WTC11 (cell line): ENCODE measurements at regions not wholly inside any gene's neighbourhood (a gene's known extent, or its start where the extent isn't known, plus 50 kb on each side); places are given as distances from the start of the nearest gene placed in this dataset.

Experiments
- ATAC-seq: fragments of 200-7000 bp; cut with Tn5 transposase; 2 replicates; pipeline ENCODE4 v1.10.0; 2021; ENCODE audit warnings: mild to moderate bottlenecking, moderate library complexity
- CTCF ChIA-PET: fragments of 300-600 bp; sonication (Branson Sonifier 250); formaldehyde crosslinking; loops from one replicate; lab custom pipeline; 2021; ENCODE audit warnings: antibody characterized with exemption; lab: Charles Lee
- POLR2A ChIA-PET: fragments of 350-600 bp; sonication (Branson Sonifier 250); formaldehyde crosslinking; loops from one replicate; lab custom pipeline; 2021; ENCODE audit warnings: antibody characterized with exemption; lab: Charles Lee
- DNase-seq: peaks from one replicate; pipeline ENCODE4 v3.0.0; 2021; ENCODE audit warnings: low spot score
- H3K27ac Mint-ChIP-seq: 2 replicates; pipeline ENCODE4 v1.8.0; 2021; ENCODE audit warnings: mixed read lengths
- H3K27me3 Mint-ChIP-seq: 2 replicates; pipeline ENCODE4 v1.8.0; 2021; ENCODE audit warnings: low read depth, mild to moderate bottlenecking, moderate library complexity, mixed read lengths
- H3K36me3 Mint-ChIP-seq: 2 replicates; pipeline ENCODE4 v1.8.0; 2021; ENCODE audit warnings: mixed read lengths
- H3K4me1 Mint-ChIP-seq: 2 replicates; pipeline ENCODE4 v1.8.0; 2022; ENCODE audit warnings: mixed read lengths
- H3K4me3 Mint-ChIP-seq: 2 replicates; pipeline ENCODE4 v1.8.0; 2021; ENCODE audit warnings: mild to moderate bottlenecking, moderate library complexity, mixed read lengths
- H3K9me3 Mint-ChIP-seq: 2 replicates; pipeline ENCODE4 v1.8.0; 2021; ENCODE audit warnings: mixed read lengths
- CREB1 ChIP-seq: sonication (generic); formaldehyde crosslinking; IDR thresholded peaks from 2 replicates; pipeline ENCODE4 v1.8.0; 2023; ENCODE audit warnings: mild to moderate bottlenecking, missing genetic modification reagents
- CTCF ChIP-seq: fragments of 200-600 bp; IDR thresholded peaks from 2 replicates; pipeline ENCODE4 v1.8.0; 2022; ENCODE audit warnings: antibody characterized with exemption
- E2F4 ChIP-seq: sonication (generic); formaldehyde crosslinking; IDR thresholded peaks from 2 replicates; pipeline ENCODE4 v1.8.1; 2022; ENCODE audit warnings: low read depth, mild to moderate bottlenecking, moderate library complexity, missing genetic modification reagents, borderline replicate concordance
- ELF4 ChIP-seq: sonication (generic); formaldehyde crosslinking; IDR thresholded peaks from 2 replicates; pipeline ENCODE4 v1.8.1; 2022; ENCODE audit warnings: low read depth, mild to moderate bottlenecking, moderate library complexity, missing genetic modification reagents
- GRHL2 ChIP-seq: fragments of 250-450 bp; sonication (Bioruptor Pico); IDR thresholded peaks from 2 replicates; pipeline ENCODE4 v1.8.0; 2022; ENCODE audit warnings: mild to moderate bottlenecking, moderate library complexity; ENCODE audit not compliant: insufficient replicate concordance, severe bottlenecking
- HMGXB4 ChIP-seq: sonication (generic); formaldehyde crosslinking; IDR thresholded peaks from 2 replicates; pipeline ENCODE4 v1.8.1; 2023; ENCODE audit warnings: mild to moderate bottlenecking, moderate library complexity, missing genetic modification reagents
- MXD4 ChIP-seq: fragments of 250-450 bp; sonication (Bioruptor Pico); IDR thresholded peaks from 2 replicates; pipeline ENCODE4 v1.8.0; 2021; ENCODE audit warnings: mild to moderate bottlenecking, moderate library complexity, borderline replicate concordance
- NFE2L1 ChIP-seq: sonication (generic); formaldehyde crosslinking; IDR thresholded peaks from 2 replicates; pipeline ENCODE4 v1.8.1; 2023; ENCODE audit warnings: missing genetic modification reagents
- OVOL2 ChIP-seq: fragments of 250-450 bp; sonication (Bioruptor Pico); IDR thresholded peaks from 2 replicates; pipeline ENCODE4 v1.9.0; 2021; ENCODE audit warnings: mild to moderate bottlenecking, borderline replicate concordance
- RELA ChIP-seq: sonication (generic); formaldehyde crosslinking; IDR thresholded peaks from 2 replicates; pipeline ENCODE4 v1.8.1; 2022; ENCODE audit warnings: missing genetic modification reagents, mild to moderate bottlenecking, borderline replicate concordance
- SMAD4 ChIP-seq: sonication (generic); formaldehyde crosslinking; IDR thresholded peaks from 2 replicates; pipeline ENCODE4 v1.8.0; 2022; ENCODE audit warnings: mild to moderate bottlenecking, missing genetic modification reagents
- SOX15 ChIP-seq: fragments of 250-450 bp; sonication (Bioruptor Pico); IDR thresholded peaks from 2 replicates; pipeline ENCODE4 v1.9.0; 2021; ENCODE audit warnings: mild to moderate bottlenecking
- TEAD1 ChIP-seq: sonication (generic); formaldehyde crosslinking; IDR thresholded peaks from 2 replicates; pipeline ENCODE4 v1.8.0; 2022; ENCODE audit warnings: mild to moderate bottlenecking, missing genetic modification reagents
- ZNF138 ChIP-seq: sonication (generic); formaldehyde crosslinking; conservative IDR thresholded peaks from 2 replicates; pipeline ENCODE4 v1.8.1; 2022; ENCODE audit warnings: mild to moderate bottlenecking, moderate library complexity, missing genetic modification reagents
- ZNF416 ChIP-seq: fragments of 250-450 bp; sonication (Bioruptor Pico); IDR thresholded peaks from 2 replicates; pipeline ENCODE4 v1.9.0; 2021; ENCODE audit warnings: mild to moderate bottlenecking, inconsistent platforms
- ZNF423 ChIP-seq: fragments of 250-450 bp; sonication (Bioruptor Pico); IDR thresholded peaks from 2 replicates; pipeline ENCODE4 v2.1.2; 2022; ENCODE audit warnings: mild to moderate bottlenecking, moderate library complexity
- ZNF532 ChIP-seq: fragments of 250-450 bp; sonication (Bioruptor Pico); IDR thresholded peaks from 2 replicates; pipeline ENCODE4 v1.9.0; 2021; ENCODE audit warnings: mild to moderate bottlenecking, borderline replicate concordance

GRCh38 chr6:43972913-43973300, 154.3 kb downstream of the MRPL14 start:
- DNase-seq: no peak
- Mint-ChIP-seq H3K36me3 (no peaks in the 10 kb centered on the region), H3K4me3 (no peak overlapping the region), H3K27ac (no peak overlapping the region; the same call in 1 of the 2 replicates), H3K9me3 (peaks cover 10% of the 10 kb centered on the region), H3K27me3 (peaks cover 8% of the 10 kb centered on the region), H3K4me1 (peaks cover 21% of the 10 kb centered on the region)
- ChIA-PET POLR2A (no interaction called here), CTCF (interaction anchor here (0.9 to 1.6 kb wide), 5 partner anchors 13 to 106 kb away, joined by 3 to 6 read pairs (median 5); no protein-coding TSS in a partner anchor)
- no peak for ATAC-seq
- TF ChIP-seq ZNF138: no peak
- TF ChIP-seq ZNF423: no peak
- no peak for TF ChIP-seq HMGXB4 (CRISPR knock-in tag)
- no peak for TF ChIP-seq E2F4 (CRISPR knock-in tag)
- no peak for TF ChIP-seq ZNF532 (CRISPR knock-in tag)
- no peak for TF ChIP-seq ELF4
- no peak for TF ChIP-seq OVOL2 (CRISPR knock-in tag)
- no peak for TF ChIP-seq CREB1
- TF ChIP-seq GRHL2 (CRISPR knock-in tag): no peak
- no peak for TF ChIP-seq TEAD1 (CRISPR knock-in tag)
- no peak for TF ChIP-seq SMAD4 (CRISPR knock-in tag)

- peaks cover 21% of the 10 kb centered on the region for H3K4me1 Mint-ChIP-seq
- no peaks in the 10 kb centered on the region for H3K36me3 Mint-ChIP-seq
- peaks cover 10% of the 10 kb centered on the region for H3K9me3 Mint-ChIP-seq
- ATAC-seq (no peak), DNase-seq (no peak)
- H3K4me3 Mint-ChIP-seq: no peak overlapping the region
- no peak overlapping the region for H3K27ac Mint-ChIP-seq
- ChIA-PET CTCF (interaction anchor here (0.7 to 2.4 kb wide), 6 partner anchors 14 to 106 kb away, joined by 3 to 10 read pairs (median 6); no protein-coding TSS in a partner anchor), POLR2A (no interaction called here)
- H3K27me3 Mint-ChIP-seq: peaks cover 8% of the 10 kb centered on the region
- no peak for TF ChIP-seq ZNF416 (CRISPR knock-in tag)
- no peak for TF ChIP-seq NFE2L1 (CRISPR knock-in tag)
- TF ChIP-seq SOX15 (CRISPR knock-in tag): no peak
- no peak for TF ChIP-seq RELA (CRISPR knock-in tag)
- TF ChIP-seq CTCF: no peak
- no peak for TF ChIP-seq MXD4 (CRISPR knock-in tag)
Observed at GRCh38 chr6:43972179-43972912, 154.9 kb downstream of the MRPL14 start.
